Activated CD8-positive, alpha-beta memory T cell treated with anti-CD3 and anti-CD28 coated beads for 24 hours (primary cell): ENCODE measurements at regions not wholly inside any gene's neighbourhood (a gene's known extent, or its start where the extent isn't known, plus 50 kb on each side); places are given as distances from the start of the nearest gene placed in this dataset.

Experiments used
- DNase-seq: peaks from one replicate; pipeline ENCODE4 v3.0.0-alpha.2; 2020

- no peak for DNase-seq
Observed at GRCh38 chr2:152861349-152861942, 143.0 kb downstream of the ARL6IP6 start.

DNA sequence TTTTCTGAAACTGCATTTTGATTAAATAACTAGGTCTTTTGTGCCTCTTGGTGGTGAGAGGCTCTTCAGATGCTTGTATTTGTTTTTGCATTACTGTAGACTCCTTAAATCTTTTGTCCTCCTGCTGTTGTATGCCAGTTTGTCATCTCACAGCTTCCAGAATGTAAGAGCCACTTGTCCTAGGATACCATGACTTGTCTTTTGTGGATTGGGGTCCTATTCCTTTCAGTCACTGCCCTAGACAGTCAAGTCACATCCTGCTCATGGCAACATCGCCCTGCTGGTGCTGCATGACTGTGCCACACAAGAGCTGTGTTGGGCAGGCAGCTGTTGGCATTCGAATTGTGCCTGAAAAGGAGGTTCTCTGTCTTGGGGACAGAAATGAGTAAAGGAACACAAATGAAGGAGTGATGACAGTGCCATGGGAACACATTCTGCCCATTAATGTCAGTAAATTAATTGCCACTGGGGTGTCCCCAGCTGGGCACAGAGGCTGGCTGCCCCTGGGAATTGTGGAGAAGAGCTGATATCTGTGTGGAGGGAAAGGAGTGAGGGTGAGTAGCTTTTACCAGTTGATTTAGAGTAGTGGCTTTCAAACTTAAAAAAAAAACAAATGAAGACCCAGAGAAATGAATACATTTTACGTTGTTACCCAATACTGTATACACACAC, 140.3 kb downstream of the ARL6IP6 start:
- DNase-seq, result no peak

DNA sequence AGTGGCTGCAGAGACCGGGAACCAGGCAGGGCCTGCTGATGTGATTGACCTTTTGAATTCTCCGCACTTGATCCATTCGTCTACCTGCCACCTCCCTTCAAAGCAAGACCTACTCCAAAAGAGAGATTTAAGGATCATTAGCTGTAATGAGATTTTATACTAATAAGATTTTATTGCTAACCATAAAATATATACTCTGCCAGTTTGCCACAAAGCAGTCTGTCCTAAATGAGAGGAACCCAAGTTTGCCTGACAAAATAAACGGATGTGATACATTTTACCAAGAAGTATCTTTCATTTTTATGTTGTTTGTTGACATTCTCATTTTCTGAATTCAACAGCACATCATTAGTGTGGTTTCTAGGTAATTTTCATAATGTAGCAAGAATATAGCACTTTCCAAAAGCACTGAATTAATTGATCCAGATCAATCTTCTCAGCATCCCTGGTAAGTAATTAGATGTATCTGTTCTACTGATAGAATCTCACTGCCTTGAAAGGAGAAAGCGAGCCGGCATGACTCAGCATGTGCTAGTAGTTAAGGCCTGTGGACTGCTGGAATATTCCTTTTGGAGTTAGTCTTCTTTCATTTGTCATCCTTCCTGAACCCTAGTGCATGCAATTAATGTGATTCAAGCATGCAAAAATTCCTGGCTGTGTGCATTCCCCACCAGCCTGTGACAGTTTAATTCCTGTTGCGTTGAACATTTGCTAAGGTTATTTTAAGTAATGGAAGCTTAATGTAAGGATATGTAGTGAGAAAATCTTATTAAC, 128.5 kb downstream of the ARL6IP6 start:
- no peak for DNase-seq

GRCh38 chr2:152835674-152836073, 117.3 kb downstream of the ARL6IP6 start:
- DNase-seq, result no peak

GRCh38 chr2:152827944-152828343, 109.5 kb downstream of the ARL6IP6 start:
- DNase-seq, result no peak

- DNase-seq, result no peak
Observed at GRCh38 chr2:152826581-152827279, 108.3 kb downstream of the ARL6IP6 start.

GRCh38 chr2:152825834-152826233, 107.4 kb downstream of the ARL6IP6 start:
- no peak for DNase-seq

DNA sequence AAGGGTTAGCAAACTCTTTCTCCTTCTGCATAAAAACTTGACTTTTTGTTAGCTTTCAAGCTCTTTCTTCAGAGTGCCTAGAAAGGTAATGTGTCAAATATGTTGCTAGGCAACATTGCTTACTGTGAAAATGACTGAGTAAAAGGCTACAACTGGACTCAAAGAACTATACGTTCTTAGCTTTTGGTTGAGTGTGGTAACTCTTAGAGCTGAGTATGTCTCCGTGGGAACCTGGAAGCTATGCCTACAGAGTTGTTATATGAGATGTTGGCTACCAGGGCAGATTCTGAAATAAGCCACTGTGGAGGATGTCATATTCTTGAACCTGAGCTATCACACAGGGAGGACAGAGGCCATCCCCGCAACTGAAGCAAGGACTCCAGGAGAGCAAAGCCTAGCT, 105.5 kb downstream of the ARL6IP6 start:
- DNase-seq, result no peak

- DNase-seq, result no peak
Observed at GRCh38 chr2:152822676-152823075, 104.3 kb downstream of the ARL6IP6 start.

DNA sequence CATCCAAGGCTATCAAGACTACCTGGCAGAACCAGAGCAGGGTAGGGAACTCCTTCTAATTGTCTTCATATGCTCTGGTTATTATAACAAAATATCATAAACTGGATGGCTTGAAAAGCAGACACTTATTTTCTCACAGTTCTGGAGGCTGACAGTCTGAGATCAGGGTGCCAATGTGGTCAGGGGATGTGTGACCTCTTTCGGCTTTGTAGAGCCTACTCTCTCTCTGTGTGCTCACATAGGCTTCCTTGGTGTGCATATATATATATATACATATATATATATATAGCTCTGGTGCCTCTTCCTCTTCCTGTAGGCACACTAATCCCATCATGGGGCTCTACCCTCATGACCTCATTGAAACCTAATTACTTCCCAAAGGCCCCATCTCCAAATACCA, 101.6 kb downstream of the ARL6IP6 start:
- no peak for DNase-seq

DNA sequence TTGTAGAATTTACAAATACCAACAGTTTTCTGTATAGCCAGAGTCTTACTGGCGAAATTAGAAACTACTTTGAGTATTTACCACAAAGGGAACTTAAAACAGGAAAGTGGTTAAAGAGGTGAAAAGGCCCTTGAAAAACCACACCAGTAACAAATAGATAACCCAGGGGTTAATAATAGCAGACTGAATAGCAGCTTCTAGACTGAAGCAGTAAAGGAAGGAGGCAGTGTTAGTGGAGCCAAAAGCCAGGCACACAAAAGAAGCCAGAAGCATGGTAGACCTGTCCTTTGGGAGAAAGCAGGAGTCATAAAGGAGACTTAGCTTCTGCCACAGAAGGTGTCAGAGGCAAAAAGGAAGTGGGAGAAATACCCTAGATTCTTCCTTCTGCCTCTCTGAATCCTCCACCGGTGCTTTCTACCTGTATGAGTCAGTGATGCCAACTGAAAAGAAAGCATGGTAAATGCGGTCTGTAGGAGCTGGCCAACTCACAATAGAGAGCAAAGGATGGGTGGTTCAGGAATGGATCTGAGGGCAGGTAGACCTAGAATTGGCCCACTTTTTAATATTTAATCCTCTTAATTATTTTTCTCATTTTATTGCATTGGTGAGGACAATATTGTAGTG, 97.3 kb downstream of the ARL6IP6 start:
- DNase-seq, result no peak

GRCh38 chr2:152814475-152815030, 96.1 kb downstream of the ARL6IP6 start:
- DNase-seq, result no peak

DNA sequence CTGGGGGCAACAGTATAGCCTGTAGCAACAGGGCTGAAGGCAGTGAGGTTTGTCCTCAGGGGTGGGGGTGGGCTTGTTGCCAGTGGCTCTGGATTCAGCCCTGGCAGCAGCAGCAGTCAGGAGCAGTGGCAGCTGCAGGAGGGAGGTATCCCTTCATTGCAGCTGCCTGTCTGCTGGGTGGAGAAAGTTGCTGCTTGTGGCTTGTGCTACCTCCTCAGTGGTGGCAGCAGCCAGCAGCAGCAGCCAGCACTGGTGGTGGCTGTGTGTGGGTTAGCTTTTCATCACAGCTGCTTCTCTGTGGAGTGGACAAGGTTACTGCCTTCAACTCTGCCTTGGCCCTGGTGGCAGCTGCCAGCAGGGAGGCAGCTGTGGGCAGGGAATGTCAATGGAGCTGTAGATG, 94.9 kb downstream of the ARL6IP6 start:
- DNase-seq, result no peak
